ENCODE measurements at regions not wholly inside any gene's neighbourhood (a gene's known extent, or its start where the extent isn't known, plus 50 kb on each side); places are given as distances from the start of the nearest gene placed in this dataset.

DNA sequence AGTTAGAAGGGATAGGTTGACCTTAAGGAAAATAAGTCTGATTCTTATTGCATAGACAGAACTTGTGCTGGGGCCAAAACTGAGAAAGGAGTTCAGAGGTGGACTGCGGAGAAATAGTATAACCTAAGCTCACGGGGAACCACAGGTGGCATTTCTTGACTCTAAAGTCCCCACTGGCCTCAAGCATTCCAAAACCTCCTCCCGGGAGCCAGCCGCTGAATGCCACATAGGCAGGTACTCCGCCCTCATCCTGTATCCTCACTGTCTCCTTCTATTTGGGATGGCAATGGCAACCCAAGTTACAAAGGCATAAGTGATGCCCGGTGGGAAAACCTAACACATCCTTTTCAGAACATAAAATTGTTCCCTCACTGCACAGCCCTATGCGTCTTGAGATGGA, 173.0 kb downstream of the SP3 start:
- TF ChIP-seq, protein P1, sequence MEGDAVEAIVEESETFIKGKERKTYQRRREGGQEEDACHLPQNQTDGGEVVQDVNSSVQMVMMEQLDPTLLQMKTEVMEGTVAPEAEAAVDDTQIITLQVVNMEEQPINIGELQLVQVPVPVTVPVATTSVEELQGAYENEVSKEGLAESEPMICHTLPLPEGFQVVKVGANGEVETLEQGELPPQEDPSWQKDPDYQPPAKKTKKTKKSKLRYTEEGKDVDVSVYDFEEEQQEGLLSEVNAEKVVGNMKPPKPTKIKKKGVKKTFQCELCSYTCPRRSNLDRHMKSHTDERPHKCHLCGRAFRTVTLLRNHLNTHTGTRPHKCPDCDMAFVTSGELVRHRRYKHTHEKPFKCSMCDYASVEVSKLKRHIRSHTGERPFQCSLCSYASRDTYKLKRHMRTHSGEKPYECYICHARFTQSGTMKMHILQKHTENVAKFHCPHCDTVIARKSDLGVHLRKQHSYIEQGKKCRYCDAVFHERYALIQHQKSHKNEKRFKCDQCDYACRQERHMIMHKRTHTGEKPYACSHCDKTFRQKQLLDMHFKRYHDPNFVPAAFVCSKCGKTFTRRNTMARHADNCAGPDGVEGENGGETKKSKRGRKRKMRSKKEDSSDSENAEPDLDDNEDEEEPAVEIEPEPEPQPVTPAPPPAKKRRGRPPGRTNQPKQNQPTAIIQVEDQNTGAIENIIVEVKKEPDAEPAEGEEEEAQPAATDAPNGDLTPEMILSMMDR (IDR thresholded peaks at IDR 0.05; ENCODE audit: low read length), result no peak
- TF ChIP-seq EZH2phosphoT487 (IDR thresholded peaks at IDR 0.05; ENCODE audit: low read length) (no peak), EZH2 (optimal IDR thresholded peaks at IDR 0.05; ENCODE audit: low read depth, low read length) (no peak)
